Mesenchymal stem cell (in vitro differentiated cells and primary cell): ENCODE measurements at regions not wholly inside any gene's neighbourhood (a gene's known extent, or its start where the extent isn't known, plus 50 kb on each side); places are given as distances from the start of the nearest gene placed in this dataset.
A peak's percentile ranks its signal among the peaks of the same experiment; 100 is the strongest.

ENCODE experiments used
- DNase-seq: peaks from one replicate; pipeline ENCODE4 v3.0.0-alpha.2; 2013
- H2AFZ ChIP-seq: one replicate; pipeline ENCODE4 v1.6.1; 2013; ENCODE audit warnings: low read depth, mild to moderate bottlenecking, control low read depth, inconsistent platforms, low read length, moderate library complexity
- H2AK5ac ChIP-seq: 2 replicates; pipeline ENCODE4 v1.6.1; 2013; ENCODE audit warnings: low read length, moderate library complexity, mild to moderate bottlenecking, inconsistent platforms; ENCODE audit not compliant: severe bottlenecking
- H2BK120ac ChIP-seq: one replicate; pipeline ENCODE4 v1.6.1; 2013; ENCODE audit warnings: low read depth, mild to moderate bottlenecking, inconsistent platforms, low read length, moderate library complexity
- H2BK12ac ChIP-seq, 2 experiments: one replicate each; pipeline ENCODE4 v1.6.1; 2013; ENCODE audit warnings: inconsistent platforms in 2 of 2, low read length in 2 of 2, mild to moderate bottlenecking in 2 of 2, moderate library complexity in 2 of 2, control low read depth in 1 of 2
- H2BK15ac ChIP-seq: one replicate; pipeline ENCODE4 v1.6.1; 2013; ENCODE audit warnings: mild to moderate bottlenecking, low read depth, inconsistent platforms; ENCODE audit not compliant: poor library complexity, severe bottlenecking
- H2BK5ac ChIP-seq: 2 replicates; pipeline ENCODE4 v1.6.1; 2013; ENCODE audit warnings: low read depth, mild to moderate bottlenecking, low read length, control low read depth, inconsistent platforms; ENCODE audit not compliant: poor library complexity, severe bottlenecking
- H3K14ac ChIP-seq, 2 experiments: one replicate each; pipeline ENCODE4 v1.6.1; 2013; ENCODE audit warnings: inconsistent platforms in 2 of 2, low read length in 2 of 2, control low read depth in 1 of 2, mild to moderate bottlenecking in 1 of 2, moderate library complexity in 1 of 2
- H3K18ac ChIP-seq, 2 experiments: one replicate each; pipeline ENCODE4 v1.6.1; 2013; ENCODE audit warnings: inconsistent platforms in 2 of 2, low read length in 2 of 2, control low read depth in 1 of 2, low read depth in 1 of 2, mild to moderate bottlenecking in 1 of 2
- H3K23ac ChIP-seq, 2 experiments: one replicate each; pipeline ENCODE4 v1.6.1; 2013; ENCODE audit warnings: inconsistent platforms in 2 of 2, low read length in 2 of 2, mild to moderate bottlenecking in 2 of 2, moderate library complexity in 2 of 2, control low read depth in 1 of 2
- H3K27ac ChIP-seq: 2 replicates; pipeline ENCODE4 v1.5.1; 2013; ENCODE audit warnings: mild to moderate bottlenecking, moderate library complexity, low read length, control low read depth, inconsistent platforms; ENCODE audit not compliant: poor library complexity, severe bottlenecking
- H3K27me3 ChIP-seq, 2 experiments: 2 replicates each; pipeline versions ENCODE4 v1.6.1 to v1.7.0; 2013; ENCODE audit warnings: low read length in 2 of 2, mild to moderate bottlenecking in 2 of 2, moderate library complexity in 2 of 2, control low read depth in 1 of 2, inconsistent platforms in 1 of 2; ENCODE audit not compliant: control insufficient read depth in 1 of 2, insufficient read depth in 1 of 2
- H3K36me3 ChIP-seq, 2 experiments: 2 replicates each; pipeline versions ENCODE4 v1.6.1 to v1.7.0; 2013; ENCODE audit warnings: low read length in 2 of 2, control low read depth in 1 of 2, inconsistent platforms in 1 of 2, low read depth in 1 of 2, mild to moderate bottlenecking in 1 of 2; ENCODE audit not compliant: insufficient read depth in 2 of 2, control insufficient read depth in 1 of 2
- H3K4ac ChIP-seq, 2 experiments: one replicate each; pipeline ENCODE4 v1.6.1; 2013; ENCODE audit warnings: inconsistent platforms in 2 of 2, low read length in 2 of 2, mild to moderate bottlenecking in 2 of 2, moderate library complexity in 2 of 2, control low read depth in 1 of 2, low read depth in 1 of 2
- H3K4me1 ChIP-seq: 2 replicates; pipeline ENCODE4 v1.6.1; 2013; ENCODE audit warnings: low read depth, low read length, control low read depth; ENCODE audit not compliant: control insufficient read depth, insufficient read depth
- H3K4me2 ChIP-seq: 2 replicates; pipeline ENCODE4 v1.6.1; 2013; ENCODE audit warnings: low read length, mild to moderate bottlenecking, inconsistent platforms; ENCODE audit not compliant: poor library complexity, severe bottlenecking
- H3K4me3 ChIP-seq, 2 experiments: 2 replicates each; pipeline versions ENCODE4 v1.5.1 to v1.7.0; 2013; ENCODE audit warnings: low read length in 2 of 2, mild to moderate bottlenecking in 2 of 2, control low read depth in 1 of 2, low read depth in 1 of 2; ENCODE audit not compliant: insufficient read depth in 1 of 2
- H3K79me1 ChIP-seq: replicated peaks from 2 replicates; pipeline ENCODE4 v1.6.1; 2013; ENCODE audit warnings: mild to moderate bottlenecking, control low read depth, low read length, inconsistent platforms; ENCODE audit not compliant: poor library complexity, severe bottlenecking
- H3K9ac ChIP-seq: 2 replicates; pipeline ENCODE4 v1.7.0; 2013; ENCODE audit warnings: mild to moderate bottlenecking, low read length, moderate library complexity
- H3K9me3 ChIP-seq: 2 replicates; pipeline ENCODE4 v1.7.0; 2013; ENCODE audit warnings: mild to moderate bottlenecking, low read length; ENCODE audit not compliant: control insufficient read depth
- H4K8ac ChIP-seq: one replicate; pipeline ENCODE4 v1.6.1; 2013; ENCODE audit warnings: inconsistent platforms, mild to moderate bottlenecking, low read length, moderate library complexity
- H4K91ac ChIP-seq: one replicate; pipeline ENCODE4 v1.6.1; 2013; ENCODE audit warnings: mild to moderate bottlenecking, low read length, inconsistent platforms
- WGBS: methylation state at CpG from one replicate; pipeline ENCODE4 v1.1.7; 2013; ENCODE audit warnings: mixed read lengths; 5-methylcytosine and 5-hydroxymethylcytosine counted together

- Histone ChIP-seq H3K4me2 (no peak overlapping the region), H3K27ac (no peak overlapping the region), H2AFZ (peak overlapping the region; percentile 18), H4K8ac (no peak overlapping the region), H2BK5ac (no peak overlapping the region), H3K23ac (no peak overlapping the region), H3K36me3 (no peaks in the 10 kb centered on the region), H3K4me1 (peaks cover 2% of the 10 kb centered on the region), H2AK5ac (no peak overlapping the region), H2BK15ac (no peak overlapping the region), H3K79me1 (no peaks in the 10 kb centered on the region), H3K14ac (no peak overlapping the region), H4K91ac (peak overlapping the region; percentile 53), H3K9ac (no peak overlapping the region), H2BK12ac (peak overlapping the region in 1 of 2 experiments; percentile 72), H3K4ac (peak overlapping the region in 1 of 2 experiments; percentile 29), H2BK120ac (peak overlapping the region; percentile 89), H3K9me3 (no peaks in the 10 kb centered on the region), H3K18ac (no peak overlapping the region), H3K4me3 (no peak overlapping the region), H3K27me3 (no peaks in the 10 kb centered on the region)
- no CpG with 5 or more reads among the region's 3 CpGs for WGBS
- no peak for DNase-seq
Measured at GRCh38 chr16:51876601-51876875, 670.4 kb downstream of the TOX3 start.

- Histone ChIP-seq H2BK5ac (no peak overlapping the region), H3K36me3 (no peaks in the 10 kb centered on the region), H2BK15ac (peak overlapping the region; percentile 87), H3K4me1 (peaks cover 2% of the 10 kb centered on the region), H2AFZ (peak overlapping the region; percentile 56), H3K14ac (no peak overlapping the region), H4K8ac (peak overlapping the region; percentile 92), H2BK120ac (peak overlapping the region; percentile 89), H2AK5ac (no peak overlapping the region), H3K9me3 (no peaks in the 10 kb centered on the region), H2BK12ac (peak overlapping the region; percentile 72 to 97), H3K4me3 (no peak overlapping the region), H4K91ac (peak overlapping the region; percentile 90), H3K27ac (no peak overlapping the region), H3K9ac (no peak overlapping the region), H3K27me3 (no peaks in the 10 kb centered on the region), H3K18ac (peak overlapping the region; percentile 77 to 93), H3K23ac (no peak overlapping the region), H3K79me1 (no peaks in the 10 kb centered on the region), H3K4ac (peak overlapping the region; percentile 57 to 94), H3K4me2 (no peak overlapping the region)
- DNase-seq = peak; percentile 43
- 48% methylated on average over 16 of the region's 18 CpGs for WGBS
Measured at GRCh38 chr16:51875834-51876600, 670.9 kb downstream of the TOX3 start.

GRCh38 chr16:51872524-51872923 is 674.4 kb downstream of the TOX3 start:
- DNase-seq = no peak
- Histone ChIP-seq H3K9me3 (no peaks in the 10 kb centered on the region), H2BK12ac (no peak overlapping the region), H3K23ac (no peak overlapping the region), H3K4me2 (no peak overlapping the region), H3K14ac (no peak overlapping the region), H3K36me3 (no peaks in the 10 kb centered on the region), H3K4me1 (peaks cover 2% of the 10 kb centered on the region), H3K27me3 (peaks cover 0 to 6% of the 10 kb centered on the region in 2 experiments), H2BK15ac (no peak overlapping the region), H2AFZ (no peak overlapping the region), H3K4me3 (no peak overlapping the region), H3K27ac (no peak overlapping the region), H3K18ac (no peak overlapping the region), H3K4ac (no peak overlapping the region), H2BK120ac (no peak overlapping the region), H4K91ac (no peak overlapping the region), H2BK5ac (no peak overlapping the region), H3K79me1 (no peaks in the 10 kb centered on the region), H3K9ac (no peak overlapping the region), H2AK5ac (no peak overlapping the region), H4K8ac (no peak overlapping the region)

GRCh38 chr16:51870296-51870854 is 676.6 kb downstream of the TOX3 start:
- Histone ChIP-seq H4K8ac (no peak overlapping the region), H3K4me3 (no peak overlapping the region), H2AK5ac (no peak overlapping the region), H2BK15ac (no peak overlapping the region), H3K36me3 (no peaks in the 10 kb centered on the region), H3K23ac (no peak overlapping the region), H2AFZ (no peak overlapping the region), H3K4me2 (no peak overlapping the region), H3K27me3 (peaks cover 0 to 6% of the 10 kb centered on the region in 2 experiments), H3K14ac (no peak overlapping the region), H3K9ac (no peak overlapping the region), H3K79me1 (no peaks in the 10 kb centered on the region), H2BK120ac (no peak overlapping the region), H3K4ac (peak overlapping the region in 1 of 2 experiments; percentile 35), H4K91ac (no peak overlapping the region), H3K4me1 (no peaks in the 10 kb centered on the region), H2BK5ac (no peak overlapping the region), H2BK12ac (peak overlapping the region in 1 of 2 experiments; percentile 23), H3K18ac (no peak overlapping the region), H3K27ac (no peak overlapping the region), H3K9me3 (no peaks in the 10 kb centered on the region)
- no peak for DNase-seq
- 91% methylated on average over 2 of the region's 2 CpGs for WGBS
